T-cell (primary cell): ENCODE measurements at regions not wholly inside any gene's neighbourhood (a gene's known extent, or its start where the extent isn't known, plus 50 kb on each side); places are given as distances from the start of the nearest gene placed in this dataset.
"Not testable (repeated sequence)": the region's sequence is repeated elsewhere in the genome, so short reads cannot be mapped to it uniquely, and the experiment has no call there.

ENCODE experiments used
- ATAC-seq, 4 experiments: fragments of 200-7000 bp in 3 of 4; fragments of 150-1000 bp in 1 of 4; cut with Tn5 transposase; replicated peaks in 1 of 4; 1 replicate in 3 of 4; 2 replicates in 1 of 4; pipeline ENCODE4 v1.10.0; 2021; ENCODE audit warnings: moderate library complexity in 3 of 4, mild to moderate bottlenecking in 2 of 4, moderate number of reproducible peaks in 1 of 4
- CTCF ChIA-PET, 2 donors: fragments of 300-600 bp; sonication (Branson Sonifier 250); formaldehyde crosslinking; loops; one replicate each; lab custom pipeline; 2022; ENCODE audit warnings: antibody characterized with exemption in 2 of 2; lab: Charles Lee
- POLR2A ChIA-PET, 2 donors: fragments of 300-600 bp; sonication (Branson Sonifier 250); formaldehyde crosslinking; loops; one replicate each; lab custom pipeline; 2022; ENCODE audit warnings: antibody characterized with exemption in 2 of 2; lab: Charles Lee
- DNase-seq, 35 experiments: peaks; one replicate each; pipeline versions ENCODE4 v3.0.0 to v3.0.0-alpha.2; 2013 to 2023
- H3K27ac ChIP-seq: one replicate; pipeline ENCODE4 v1.5.1; 2013; ENCODE audit warnings: low read length
- H3K27me3 ChIP-seq, 2 experiments: replicated peaks in 1 of 2; 1 replicate in 1 of 2; 2 replicates in 1 of 2; pipeline versions ENCODE4 v1.6.1 to v1.7.0; 2013; ENCODE audit warnings: low read length in 1 of 2, mixed read lengths in 1 of 2; ENCODE audit not compliant: control insufficient read depth in 2 of 2, insufficient read depth in 2 of 2; ENCODE audit errors: extremely low read depth in 1 of 2
- H3K36me3 ChIP-seq, 2 donors: 1 replicate in 1 of 2; 2 replicates in 1 of 2; pipeline versions ENCODE4 v1.6.1 to v1.7.0; 2013; ENCODE audit warnings: low read length in 1 of 2; ENCODE audit not compliant: control insufficient read depth in 2 of 2, insufficient read depth in 1 of 2; ENCODE audit errors: extremely low read depth in 1 of 2
- H3K4me1 ChIP-seq, 2 experiments: 1 replicate in 1 of 2; 2 replicates in 1 of 2; pipeline versions ENCODE4 v1.6.1 to v1.7.0; 2013; ENCODE audit warnings: low read length in 2 of 2, mixed read lengths in 1 of 2; ENCODE audit not compliant: insufficient read depth in 2 of 2, control insufficient read depth in 1 of 2; ENCODE audit errors: extremely low read depth in 1 of 2
- H3K4me3 ChIP-seq, 2 donors: 1 replicate in 1 of 2; 2 replicates in 1 of 2; pipeline versions ENCODE4 v1.5.1 to v1.7.0; 2013; ENCODE audit warnings: mild to moderate bottlenecking in 2 of 2, low read length in 1 of 2, moderate library complexity in 1 of 2; ENCODE audit not compliant: control insufficient read depth in 1 of 2; ENCODE audit errors: extremely low read depth in 1 of 2
- H3K9me3 ChIP-seq: 2 replicates; pipeline ENCODE4 v1.7.0; 2013
- H3K27ac Mint-ChIP-seq, 2 donors: one replicate each; pipeline ENCODE4 v1.8.0; 2020 to 2021; ENCODE audit warnings: mild to moderate bottlenecking in 2 of 2, mixed read lengths in 2 of 2
- H3K27me3 Mint-ChIP-seq, 2 donors: one replicate each; pipeline ENCODE4 v1.8.0; 2021 to 2022; ENCODE audit warnings: mixed read lengths in 2 of 2
- H3K36me3 Mint-ChIP-seq: one replicate; pipeline ENCODE4 v1.8.0; 2021; ENCODE audit warnings: mixed read lengths
- H3K4me1 Mint-ChIP-seq, 3 donors: one replicate each; pipeline ENCODE4 v1.8.0; 2020 to 2022; ENCODE audit warnings: mixed read lengths in 3 of 3, mild to moderate bottlenecking in 1 of 3
- H3K4me3 Mint-ChIP-seq, 3 donors: one replicate each; pipeline ENCODE4 v1.8.0; 2020 to 2022; ENCODE audit warnings: mild to moderate bottlenecking in 3 of 3, mixed read lengths in 3 of 3, moderate library complexity in 3 of 3
- H3K9me3 Mint-ChIP-seq, 3 donors: one replicate each; pipeline ENCODE4 v1.8.0; 2020 to 2022; ENCODE audit warnings: mixed read lengths in 3 of 3
- WGBS: methylation state at CpG from one replicate; pipeline ENCODE4 v1.1.5; 2013; ENCODE audit warnings: missing lambda C conversion rate; ENCODE audit not compliant: insufficient coverage; 5-methylcytosine and 5-hydroxymethylcytosine counted together

- H3K9me3 Mint-ChIP-seq, H3K27ac ChIP-seq, ATAC-seq, H3K36me3 ChIP-seq, H3K36me3 Mint-ChIP-seq, CTCF ChIA-PET, H3K4me1 ChIP-seq, H3K27ac Mint-ChIP-seq, H3K4me3 Mint-ChIP-seq, DNase-seq, POLR2A ChIA-PET, H3K27me3 Mint-ChIP-seq, H3K4me3 ChIP-seq, H3K4me1 Mint-ChIP-seq, H3K9me3 ChIP-seq, H3K27me3 ChIP-seq: not testable (repeated sequence)
Observed at GRCh38 chr7:76854631-76855030, 177.5 kb downstream of the SPDYE17 start.

DNA sequence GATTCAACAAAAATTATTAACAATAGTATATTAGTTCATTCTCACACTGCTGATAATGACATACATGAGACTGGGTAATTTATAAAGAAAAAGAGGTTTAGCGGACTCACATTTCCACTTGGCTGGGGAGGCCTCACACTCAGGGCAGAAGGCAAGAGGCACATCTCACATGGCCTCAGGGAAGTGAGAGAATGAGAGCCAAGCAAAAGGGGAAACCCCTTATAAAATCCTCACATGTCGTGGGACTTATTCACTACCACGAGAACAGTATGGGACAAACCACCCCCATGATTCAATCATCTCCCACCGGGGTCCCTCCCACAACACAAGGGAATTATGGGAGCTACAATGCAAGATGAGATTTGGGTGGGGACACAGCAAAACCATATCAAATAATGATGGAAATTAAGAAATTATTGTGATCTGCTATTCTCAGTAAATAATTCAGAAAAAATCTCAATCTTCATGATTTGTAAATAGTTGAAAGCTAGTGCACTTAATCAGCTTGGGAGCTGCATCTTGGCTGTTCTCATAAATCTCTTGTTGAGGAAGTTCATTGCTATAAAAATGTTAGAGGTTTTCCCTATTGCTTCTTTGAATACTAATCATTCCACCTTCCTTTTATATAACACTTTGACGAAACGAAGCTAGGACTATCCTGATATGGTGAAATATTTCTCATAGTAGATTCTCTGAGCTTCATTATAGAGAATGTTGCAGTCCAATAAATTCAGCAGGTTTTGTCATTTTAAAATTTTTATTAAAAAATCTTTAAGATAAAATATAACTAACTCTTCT lies 179.2 kb downstream of the SPDYE17 start:
- H3K4me1 Mint-ChIP-seq, H3K27me3 ChIP-seq, H3K9me3 ChIP-seq, H3K36me3 ChIP-seq, H3K4me1 ChIP-seq, H3K27ac ChIP-seq, H3K9me3 Mint-ChIP-seq, H3K27ac Mint-ChIP-seq, H3K27me3 Mint-ChIP-seq, H3K4me3 Mint-ChIP-seq, CTCF ChIA-PET, H3K4me3 ChIP-seq, ATAC-seq, DNase-seq, POLR2A ChIA-PET, H3K36me3 Mint-ChIP-seq: not testable (repeated sequence)
- no CpG with 5 or more reads among the region's 6 CpGs for WGBS

DNA sequence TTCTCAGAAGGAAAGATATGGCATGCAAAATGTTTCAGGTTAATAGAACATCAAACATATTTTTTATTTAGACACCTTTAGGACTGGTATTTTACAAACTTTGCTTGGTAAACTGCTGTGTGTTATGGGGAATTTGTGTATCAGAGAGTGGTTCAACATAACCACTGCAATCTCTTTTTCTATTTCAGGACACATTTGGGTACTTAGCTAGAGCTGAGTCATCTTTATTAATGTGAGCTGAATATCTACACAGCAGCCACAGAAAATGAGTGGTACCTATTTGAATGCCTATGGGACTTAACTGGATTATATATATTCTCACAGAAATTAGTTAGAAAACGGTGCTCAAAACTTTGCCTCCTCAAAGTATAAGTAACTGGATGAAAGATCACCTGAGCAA lies 179.8 kb downstream of the SPDYE17 start:
- H3K9me3 ChIP-seq, POLR2A ChIA-PET, H3K36me3 Mint-ChIP-seq, H3K27me3 Mint-ChIP-seq, ATAC-seq, H3K27ac ChIP-seq, H3K27ac Mint-ChIP-seq, H3K36me3 ChIP-seq, H3K4me3 ChIP-seq, H3K27me3 ChIP-seq, H3K4me3 Mint-ChIP-seq, DNase-seq, H3K4me1 Mint-ChIP-seq, H3K9me3 Mint-ChIP-seq, CTCF ChIA-PET, H3K4me1 ChIP-seq: not testable (repeated sequence)
- no CpG with 5 or more reads among the region's 1 CpG for WGBS

DNA sequence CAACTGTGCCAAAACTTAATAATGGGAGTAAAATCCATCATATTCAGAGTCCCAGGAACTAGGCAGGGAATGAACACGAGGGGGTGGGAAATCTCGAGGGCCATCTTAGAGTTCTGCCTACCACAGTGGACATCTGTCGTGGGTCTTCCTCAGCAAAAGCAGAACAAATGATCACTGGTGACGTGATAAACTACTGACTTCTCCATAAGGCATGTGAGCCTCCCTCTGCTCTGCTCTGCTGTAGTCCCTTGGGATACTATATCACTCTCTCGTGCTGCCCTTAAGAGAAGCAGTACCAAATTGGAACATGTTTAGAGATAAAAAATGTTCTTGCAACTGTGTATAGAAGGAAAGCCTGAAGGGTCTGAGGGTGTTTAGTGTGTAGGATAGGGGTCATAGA lies 180.5 kb downstream of the SPDYE17 start:
- H3K36me3 ChIP-seq, H3K27me3 Mint-ChIP-seq, H3K27ac Mint-ChIP-seq, DNase-seq, CTCF ChIA-PET, H3K36me3 Mint-ChIP-seq, H3K4me1 Mint-ChIP-seq, H3K27ac ChIP-seq, H3K4me1 ChIP-seq, H3K4me3 ChIP-seq, H3K27me3 ChIP-seq, POLR2A ChIA-PET, H3K9me3 Mint-ChIP-seq, H3K9me3 ChIP-seq, ATAC-seq, H3K4me3 Mint-ChIP-seq: not testable (repeated sequence)
- WGBS = 81% methylated on average over 4 of the region's 5 CpGs

- H3K4me3 ChIP-seq, H3K9me3 ChIP-seq, H3K27ac Mint-ChIP-seq, H3K27me3 Mint-ChIP-seq, CTCF ChIA-PET, H3K36me3 ChIP-seq, H3K4me3 Mint-ChIP-seq, H3K9me3 Mint-ChIP-seq, POLR2A ChIA-PET, H3K36me3 Mint-ChIP-seq, ATAC-seq, DNase-seq, H3K27me3 ChIP-seq, H3K4me1 ChIP-seq, H3K27ac ChIP-seq, H3K4me1 Mint-ChIP-seq: not testable (repeated sequence)
- WGBS = no CpG with 5 or more reads among the region's 2 CpGs
Observed at GRCh38 chr7:76849887-76850563, 182.1 kb downstream of the SPDYE17 start.

DNA sequence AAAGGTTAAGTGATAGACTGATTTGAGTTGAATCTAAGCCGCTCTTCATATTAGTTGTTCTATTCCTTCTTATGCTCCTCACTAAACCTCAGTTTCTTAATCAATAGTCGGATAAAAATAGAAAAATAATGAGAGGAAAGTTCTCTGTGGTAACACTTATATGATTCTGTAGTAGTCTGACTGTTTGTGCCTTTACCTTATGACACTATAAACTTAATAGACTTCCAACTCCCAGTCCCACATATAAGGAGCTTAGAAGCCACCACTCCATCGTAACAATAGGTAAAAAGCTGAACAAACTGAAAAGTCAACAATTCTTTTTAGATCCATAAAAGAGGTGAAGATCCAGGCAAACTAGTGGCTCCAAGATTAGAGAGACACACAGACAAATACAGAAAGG lies 192.3 kb downstream of the SPDYE17 start:
- DNase-seq, H3K36me3 ChIP-seq, H3K4me3 Mint-ChIP-seq, H3K27ac ChIP-seq, H3K4me3 ChIP-seq, H3K9me3 ChIP-seq, CTCF ChIA-PET, H3K4me1 ChIP-seq, H3K36me3 Mint-ChIP-seq, H3K4me1 Mint-ChIP-seq, POLR2A ChIA-PET, H3K27me3 ChIP-seq, ATAC-seq, H3K27ac Mint-ChIP-seq: not testable (repeated sequence)
- H3K9me3 Mint-ChIP-seq = peaks cover 0 to 26% (median 10%) of the 10 kb centered on the region in 3 donors
- peaks cover 4 to 21% of the 10 kb centered on the region in 2 donors for H3K27me3 Mint-ChIP-seq
- WGBS = no CpG with 5 or more reads among the region's 3 CpGs
